Aorta (tissue), 5 donors: ENCODE measurements at regions not wholly inside any gene's neighbourhood (a gene's known extent, or its start where the extent isn't known, plus 50 kb on each side); places are given as distances from the start of the nearest gene placed in this dataset.
"Not testable (repeated sequence)": the region's sequence is repeated elsewhere in the genome, so short reads cannot be mapped to it uniquely, and the experiment has no call there.

Experiments used
- ATAC-seq: fragments of 200-7000 bp; cut with Tn5 transposase; one replicate; pipeline ENCODE4 v1.9.1; 2022; ENCODE audit warnings: moderate library complexity; ENCODE audit not compliant: low FRiP score
- DNase-seq, 2 donors: peaks; one replicate each; pipeline ENCODE4 v3.0.0-alpha.2; 2020
- H3K27ac ChIP-seq, 2 donors: one replicate each; pipeline ENCODE4 v1.5.1; 2013; ENCODE audit warnings: low read length in 2 of 2, mild to moderate bottlenecking in 2 of 2, moderate library complexity in 2 of 2, control low read depth in 1 of 2, inconsistent platforms in 1 of 2, low read depth in 1 of 2
- H3K27me3 ChIP-seq, 2 donors: one replicate each; pipeline ENCODE4 v1.6.1; 2013; ENCODE audit warnings: control low read depth in 1 of 2, low read length in 1 of 2, mild to moderate bottlenecking in 1 of 2, moderate library complexity in 1 of 2; ENCODE audit not compliant: insufficient read depth in 2 of 2, control insufficient read depth in 1 of 2
- H3K36me3 ChIP-seq, 2 donors: one replicate each; pipeline ENCODE4 v1.6.1; 2013; ENCODE audit warnings: control low read depth in 1 of 2, low read length in 1 of 2, mild to moderate bottlenecking in 1 of 2; ENCODE audit not compliant: insufficient read depth in 2 of 2, control insufficient read depth in 1 of 2
- H3K4me1 ChIP-seq, 2 donors: one replicate each; pipeline ENCODE4 v1.6.1; 2013; ENCODE audit warnings: low read length in 2 of 2, control low read depth in 1 of 2, mild to moderate bottlenecking in 1 of 2, moderate library complexity in 1 of 2; ENCODE audit not compliant: insufficient read depth in 2 of 2, control insufficient read depth in 1 of 2
- H3K4me3 ChIP-seq, 2 donors: one replicate each; pipeline ENCODE4 v1.5.1; 2013; ENCODE audit warnings: low read length in 2 of 2, control low read depth in 1 of 2, mild to moderate bottlenecking in 1 of 2
- H3K9me3 ChIP-seq: one replicate; pipeline ENCODE4 v1.6.1; 2013; ENCODE audit warnings: mild to moderate bottlenecking, low read length; ENCODE audit not compliant: control insufficient read depth
- WGBS, 2 donors: extraction: QIAGEN DNeasy Blood & Tissue Kit; methylation state at CpG; one replicate each; pipeline ENCODE4 v1.1.7; 2013; 5-methylcytosine and 5-hydroxymethylcytosine counted together
- intact Hi-C, 2 donors: fragments of 100-400 bp; cut with DNase I; formaldehyde crosslinking; loops; one replicate each; pipeline versions ENCODE4 v1.14.2 to v1.15.0; 2022
- donor health status: healthy with polysubstance abuse.
- donor health status: Bipolar disorder and iron deficiency.
- donor health status: DM: no; HTN: no; CAD: no.
- donor health status: DM: no; HTN: no; CAD: no.
- donor health status: DM: yes; HTN: yes; CAD: no.

- intact Hi-C loops, H3K4me1 ChIP-seq, H3K36me3 ChIP-seq, H3K27ac ChIP-seq, ATAC-seq, H3K27me3 ChIP-seq, H3K4me3 ChIP-seq, H3K9me3 ChIP-seq, DNase-seq: not testable (repeated sequence)
- 70 to 86% methylated on average over 4 of the region's 4 CpGs for WGBS, 2 donors
Observed at GRCh38 chr4:138622362-138622761, 380.2 kb upstream of the SLC7A11 start.

- H3K36me3 ChIP-seq, result no peaks in the 10 kb centered on the region
- DNase-seq, result no peak
- intact Hi-C loops, result no loop called here
- no peaks in the 10 kb centered on the region for H3K4me1 ChIP-seq
- WGBS, 2 donors, result 88 to 89% methylated on average over 2 of the region's 2 CpGs
- H3K27me3 ChIP-seq, result no peaks in the 10 kb centered on the region
- H3K27ac ChIP-seq, result no peak overlapping the region
- H3K4me3 ChIP-seq, result no peak overlapping the region
- ATAC-seq, result no peak
- no peaks in the 10 kb centered on the region for H3K9me3 ChIP-seq
Observed at GRCh38 chr4:138616775-138617174, 374.6 kb upstream of the SLC7A11 start.

GRCh38 chr4:138614398-138615142, 372.4 kb upstream of the SLC7A11 start:
- no peak for ATAC-seq
- Histone ChIP-seq H3K36me3 (no peaks in the 10 kb centered on the region), H3K9me3 (no peaks in the 10 kb centered on the region), H3K27me3 (no peaks in the 10 kb centered on the region), H3K27ac (no peak overlapping the region), H3K4me3 (no peak overlapping the region), H3K4me1 (peaks cover 2 to 3% of the 10 kb centered on the region in 2 donors)
- DNase-seq, result no peak
- intact Hi-C loops, result no loop called here
- 91 to 94% methylated on average over 3 of the region's 3 CpGs for WGBS, 2 donors

DNA sequence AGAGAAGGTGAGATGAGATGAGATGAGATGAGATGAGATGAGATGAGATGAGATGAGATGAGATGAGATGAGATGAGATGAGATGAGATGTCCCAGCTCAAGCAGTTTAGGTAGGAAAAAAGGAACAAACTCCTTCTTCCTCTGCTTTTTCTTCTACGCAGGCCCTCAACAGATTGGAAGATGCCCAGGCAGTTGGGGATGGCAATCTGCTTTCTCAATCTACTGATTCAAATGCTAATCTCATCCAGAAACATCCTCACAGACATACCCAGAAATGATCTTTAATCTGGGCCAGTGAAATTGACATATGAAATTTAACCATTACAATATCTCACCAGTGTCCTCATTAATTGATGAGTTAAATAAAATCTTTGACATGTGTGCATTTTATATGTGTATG, 370.3 kb upstream of the SLC7A11 start:
- Histone ChIP-seq H3K36me3 (no peaks in the 10 kb centered on the region), H3K27me3 (no peaks in the 10 kb centered on the region), H3K27ac (no peak overlapping the region), H3K9me3 (no peaks in the 10 kb centered on the region), H3K4me3 (no peak overlapping the region), H3K4me1 (peaks cover 3 to 8% of the 10 kb centered on the region in 2 donors)
- no peak for DNase-seq
- intact Hi-C loops, result no loop called here
- no peak for ATAC-seq
- WGBS, 2 donors, result 93 to 100% methylated on average over 1 of the region's 1 CpG

DNA sequence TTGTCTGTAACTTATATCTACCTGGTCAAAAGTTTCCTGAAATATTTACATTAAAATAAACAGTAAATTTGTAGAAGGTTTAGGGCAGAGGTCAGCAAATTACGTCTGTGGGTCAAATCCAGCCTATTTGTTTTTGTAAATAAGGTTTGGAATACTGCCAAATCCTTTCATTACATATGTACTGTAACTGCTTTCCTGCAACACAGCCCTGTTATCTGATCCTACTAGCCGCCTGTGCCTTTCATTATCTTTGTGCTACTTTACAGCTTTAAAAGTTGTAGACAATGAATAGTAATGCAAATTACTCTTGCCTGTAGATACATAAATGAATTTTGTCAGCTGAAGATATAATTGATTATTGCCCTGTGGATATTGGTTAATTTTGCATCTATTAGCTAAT, 369.6 kb upstream of the SLC7A11 start:
- 88 to 89% methylated on average over 2 of the region's 2 CpGs for WGBS, 2 donors
- H3K36me3 ChIP-seq, result no peaks in the 10 kb centered on the region
- H3K27me3 ChIP-seq, result no peaks in the 10 kb centered on the region
- H3K4me3 ChIP-seq, result no peak overlapping the region
- peaks cover 3 to 8% of the 10 kb centered on the region in 2 donors for H3K4me1 ChIP-seq
- ATAC-seq, result no peak
- intact Hi-C loops, result no loop called here
- H3K27ac ChIP-seq, result no peak overlapping the region
- H3K9me3 ChIP-seq, result no peaks in the 10 kb centered on the region
- DNase-seq, result no peak

DNA sequence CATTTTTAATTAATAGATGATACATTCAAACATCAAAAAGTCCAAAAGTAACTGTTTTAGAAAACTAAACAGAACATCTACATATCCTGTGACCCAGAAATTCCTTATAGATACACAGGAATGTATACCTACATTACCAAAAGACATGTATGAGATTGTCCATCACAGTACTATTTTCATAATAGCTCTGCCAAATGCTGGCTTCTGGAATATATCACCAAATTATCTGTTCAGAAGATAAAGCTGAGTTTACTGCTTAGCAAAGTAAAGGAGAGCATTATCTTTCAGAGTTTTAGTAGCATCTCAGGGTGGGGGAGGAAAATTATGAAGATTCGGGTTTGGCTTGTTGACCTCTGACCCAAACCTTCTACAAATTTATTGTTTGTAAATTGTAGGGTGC, 368.9 kb upstream of the SLC7A11 start:
- H3K27ac ChIP-seq, result no peak overlapping the region
- WGBS, 2 donors, result 90 to 94% methylated on average over 1 of the region's 1 CpG
- no peaks in the 10 kb centered on the region for H3K27me3 ChIP-seq
- peaks cover 3 to 8% of the 10 kb centered on the region in 2 donors for H3K4me1 ChIP-seq
- DNase-seq (no peak), ATAC-seq (no peak)
- H3K4me3 ChIP-seq, result no peak overlapping the region
- intact Hi-C loops, result no loop called here
- no peaks in the 10 kb centered on the region for H3K36me3 ChIP-seq
- no peaks in the 10 kb centered on the region for H3K9me3 ChIP-seq

DNA sequence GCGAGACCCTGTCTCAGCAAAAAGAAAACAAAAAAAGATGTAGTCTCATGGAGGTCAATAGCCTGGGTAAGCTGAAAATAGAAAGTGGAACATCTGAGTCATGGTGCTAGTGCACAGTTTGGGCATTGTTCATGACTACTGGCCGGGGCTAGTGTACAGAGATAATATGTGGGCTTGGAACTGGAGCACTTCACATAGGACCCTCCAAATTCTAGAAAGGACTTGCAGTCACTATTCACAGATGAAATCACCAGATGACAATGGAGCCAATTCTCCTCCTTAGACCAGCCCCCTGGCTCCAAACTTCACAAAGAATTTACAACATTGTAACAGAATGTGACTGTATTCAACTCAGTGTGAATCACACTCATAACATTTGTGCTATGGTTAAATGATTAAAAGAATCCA, 367.8 kb upstream of the SLC7A11 start:
- no peaks in the 10 kb centered on the region for H3K9me3 ChIP-seq
- peak overlapping the region in 1 of 2 donors; percentile 1 for H3K27ac ChIP-seq
- no peaks in the 10 kb centered on the region for H3K27me3 ChIP-seq
- no peaks in the 10 kb centered on the region for H3K36me3 ChIP-seq
- intact Hi-C loops, result loop anchor here in 1 of 2 donors (10.0 kb wide), 1 partner anchor 185 kb away; no protein-coding TSS in a partner anchor
- peak; percentile 91 for ATAC-seq
- H3K4me1 ChIP-seq, result peaks cover 3 to 8% of the 10 kb centered on the region in 2 donors
- 0 to 8% methylated on average over 2 of the region's 2 CpGs for WGBS, 2 donors
- H3K4me3 ChIP-seq, result no peak overlapping the region
- DNase-seq, result peak in 1 of 2 donors; percentile 49

DNA sequence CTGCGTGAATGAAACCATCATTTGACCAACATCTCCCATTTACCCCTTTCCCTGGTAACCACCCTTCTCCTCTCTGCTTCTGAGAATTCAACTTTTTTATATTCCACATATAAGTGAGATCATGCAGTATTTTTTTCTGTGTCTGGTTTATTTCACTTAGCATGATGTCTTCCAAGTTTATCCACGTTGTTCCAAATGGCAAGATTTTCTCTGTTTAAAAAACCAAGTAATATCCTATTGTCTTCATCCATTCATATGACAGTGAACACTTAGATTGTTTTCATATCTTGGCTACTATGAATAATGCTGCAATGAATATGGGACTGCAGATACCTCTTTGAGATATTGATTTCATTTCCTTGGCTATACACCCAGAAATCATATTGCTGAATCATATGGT, 362.4 kb upstream of the SLC7A11 start:
- no peak for ATAC-seq
- H3K36me3 ChIP-seq, result no peaks in the 10 kb centered on the region
- no peak overlapping the region for H3K27ac ChIP-seq
- 31 to 40% methylated on average over 2 of the region's 2 CpGs for WGBS, 2 donors
- no peaks in the 10 kb centered on the region for H3K27me3 ChIP-seq
- DNase-seq, result no peak
- H3K4me3 ChIP-seq, result no peak overlapping the region
- no peaks in the 10 kb centered on the region for H3K9me3 ChIP-seq
- intact Hi-C loops, result loop anchor here in 1 of 2 donors (10.0 kb wide), 1 partner anchor 180 kb away; no protein-coding TSS in a partner anchor
- H3K4me1 ChIP-seq, result peaks cover 0 to 6% of the 10 kb centered on the region in 2 donors

DNA sequence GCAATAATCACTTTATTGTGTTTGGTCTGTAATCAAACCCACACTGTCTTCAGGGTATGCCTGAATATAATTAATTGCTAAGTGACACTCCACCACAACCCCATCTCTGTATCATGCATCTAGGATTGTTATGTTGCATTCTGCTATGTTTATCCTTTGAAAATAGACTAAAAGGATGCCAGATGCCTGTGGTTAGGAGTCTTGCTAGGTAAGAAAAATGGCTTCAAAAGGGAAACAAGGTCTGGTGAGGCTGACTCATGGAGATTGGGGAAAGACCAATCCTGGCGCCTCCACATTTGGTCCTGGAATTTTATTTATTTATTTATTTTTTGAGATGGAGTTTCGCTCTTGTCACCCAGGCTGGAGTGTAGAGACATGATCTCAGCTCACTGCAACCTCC, 360.5 kb upstream of the SLC7A11 start:
- Histone ChIP-seq H3K4me3 (no peak overlapping the region), H3K9me3 (no peaks in the 10 kb centered on the region), H3K4me1 (no peaks in the 10 kb centered on the region), H3K27ac (no peak overlapping the region), H3K27me3 (no peaks in the 10 kb centered on the region), H3K36me3 (no peaks in the 10 kb centered on the region)
- DNase-seq, result no peak
- ATAC-seq, result no peak
- WGBS, 2 donors, result 78 to 89% methylated on average over 2 of the region's 2 CpGs
- intact Hi-C loops, result loop anchor here in 1 of 2 donors (10.0 kb wide), 1 partner anchor 178 kb away; no protein-coding TSS in a partner anchor
